GM18499 (cell line): ENCODE measurements at regions not wholly inside any gene's neighbourhood (a gene's known extent, or its start where the extent isn't known, plus 50 kb on each side); places are given as distances from the start of the nearest gene placed in this dataset.
"Not testable (repeated sequence)": the region's sequence is repeated elsewhere in the genome, so short reads cannot be mapped to it uniquely, and the experiment has no call there.

ENCODE experiments used
- ATAC-seq: cut with Tn5 transposase; IDR thresholded peaks from one replicate; pipeline ENCODE4 v1.9.1; 2021; ENCODE audit warnings: moderate number of reproducible peaks; ENCODE audit not compliant: insufficient read depth, unreplicated experiment

DNA sequence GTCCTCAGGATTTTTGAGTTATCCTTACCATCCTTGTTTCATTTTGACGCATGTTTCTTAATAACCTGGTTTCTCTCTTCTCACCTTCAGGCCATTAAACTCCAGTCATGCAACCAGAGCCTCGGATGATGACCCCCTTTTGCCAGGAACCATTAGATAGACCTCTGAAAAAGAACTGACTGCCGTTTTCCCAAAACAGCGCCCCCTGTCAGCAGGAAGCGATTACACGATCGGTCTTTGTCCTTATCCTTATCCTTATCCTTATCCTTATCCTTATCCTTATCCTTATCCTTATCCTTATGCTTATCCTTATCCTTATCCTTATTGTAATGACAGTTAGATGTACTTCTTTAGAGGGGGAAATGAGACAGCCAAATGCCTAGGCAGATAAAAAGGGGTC, 148.4 kb upstream of the ITM2A start:
- ATAC-seq: no peak

DNA sequence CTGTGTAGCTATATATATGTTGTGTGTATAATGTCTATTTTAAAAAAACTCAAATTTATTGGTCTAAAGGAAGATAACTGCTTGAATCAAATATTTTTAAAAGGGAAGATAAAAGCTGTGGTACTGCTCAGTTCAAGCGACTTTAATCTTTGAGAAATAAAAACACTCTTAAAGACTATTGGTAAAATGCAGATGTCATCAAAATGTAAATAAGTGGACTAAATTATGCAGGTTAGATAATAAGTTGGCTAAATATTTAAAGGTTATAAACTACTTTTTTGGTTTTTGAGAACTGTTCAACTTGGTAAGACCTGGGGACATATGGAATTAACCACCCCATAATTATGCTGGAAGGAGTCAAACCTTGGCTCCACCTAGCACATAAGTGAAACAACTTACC, 144.7 kb upstream of the ITM2A start:
- ATAC-seq: no peak

DNA sequence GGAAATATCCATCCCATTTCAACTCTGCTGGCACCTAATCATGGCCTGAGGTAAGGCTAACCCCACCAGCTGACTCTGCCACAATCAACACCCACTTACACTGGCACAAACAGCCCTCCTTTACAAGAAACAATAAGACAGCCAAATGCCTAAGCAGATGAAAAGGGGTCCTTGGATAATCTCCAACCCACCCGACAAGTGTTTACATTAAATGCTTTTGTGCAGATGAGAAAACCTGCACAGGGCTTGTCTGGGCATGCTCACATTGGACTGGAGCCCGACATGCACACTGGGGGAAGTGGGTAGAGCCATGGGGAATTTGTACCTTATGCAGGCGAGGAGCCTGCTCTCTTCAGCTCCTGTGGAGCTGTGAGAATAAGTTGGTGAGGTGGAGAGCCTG, 138.9 kb upstream of the ITM2A start:
- ATAC-seq: no peak

DNA sequence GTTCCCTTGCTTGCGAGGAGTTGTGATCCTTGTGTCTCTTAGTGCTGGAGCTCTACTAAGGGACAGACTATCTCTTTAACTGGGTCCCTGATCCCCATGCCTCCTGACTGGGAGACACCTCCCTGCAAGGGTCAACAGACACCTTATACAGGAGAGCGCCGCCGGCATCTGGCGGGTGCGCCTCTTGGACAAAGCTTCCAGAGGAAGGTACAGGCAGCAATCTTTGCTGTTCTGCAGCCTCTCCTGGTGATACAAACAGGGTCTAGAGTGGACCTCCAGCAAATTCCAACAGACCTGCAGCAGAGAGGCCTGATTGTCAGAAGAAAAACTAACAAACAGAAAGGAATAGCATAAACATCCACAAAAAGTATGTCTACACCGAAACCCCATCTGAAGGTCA, 115.6 kb upstream of the ITM2A start:
- ATAC-seq: no peak

DNA sequence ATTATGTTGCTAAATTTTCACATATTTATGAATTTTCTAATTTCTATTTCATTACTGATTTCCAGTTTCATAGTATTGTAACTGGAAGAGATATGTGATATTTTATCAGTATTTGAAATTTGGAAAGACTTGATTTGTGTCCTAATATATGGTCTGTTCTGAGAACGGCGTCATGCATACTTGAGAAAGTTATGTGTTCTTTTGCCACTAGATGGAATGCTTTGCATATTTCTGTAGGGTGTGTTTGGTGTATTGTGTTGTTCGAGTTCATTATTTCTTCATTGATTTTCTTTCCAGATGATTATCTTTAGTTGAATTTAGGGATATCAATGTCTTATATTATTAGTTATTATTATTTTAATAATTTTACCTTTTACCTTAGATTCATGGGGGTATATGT, 110.6 kb upstream of the ITM2A start:
- ATAC-seq: no peak

DNA sequence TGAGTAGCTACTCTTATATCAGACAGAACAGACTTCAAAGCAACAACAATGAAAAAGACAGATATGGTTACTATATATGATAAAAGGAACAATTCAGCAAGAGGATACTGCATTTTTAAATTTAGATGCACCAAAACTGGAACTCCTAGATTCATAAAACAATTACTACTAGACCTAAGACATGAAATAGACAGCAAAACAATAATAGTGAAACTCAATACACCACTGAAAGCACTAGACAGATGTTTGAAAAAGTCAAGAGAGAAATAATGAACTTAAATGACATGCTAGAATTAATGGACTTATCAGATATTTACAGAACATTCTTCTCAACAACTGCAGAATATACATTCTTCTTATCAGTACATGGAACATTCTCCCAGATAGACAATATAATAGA, 99.5 kb upstream of the ITM2A start:
- no peak for ATAC-seq

DNA sequence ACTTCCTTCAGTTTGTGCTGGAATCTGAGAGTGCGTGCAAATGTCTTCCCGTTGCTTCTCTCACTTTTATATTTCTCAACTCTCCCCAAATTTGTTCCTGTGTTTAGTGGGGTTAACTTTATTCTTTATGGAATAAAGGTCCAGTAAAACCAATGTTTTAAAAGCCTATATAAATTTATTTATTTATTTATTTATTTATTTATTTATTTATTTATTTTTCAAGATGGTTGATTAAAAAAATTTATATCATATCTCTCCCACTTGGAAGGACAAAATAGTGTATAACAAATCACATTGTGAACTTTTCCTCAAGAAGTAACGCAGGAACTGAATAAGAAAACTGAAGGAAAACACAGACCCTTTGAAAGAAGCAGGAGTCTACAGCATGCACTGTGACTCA, 95.3 kb upstream of the ITM2A start:
- ATAC-seq: no peak

DNA sequence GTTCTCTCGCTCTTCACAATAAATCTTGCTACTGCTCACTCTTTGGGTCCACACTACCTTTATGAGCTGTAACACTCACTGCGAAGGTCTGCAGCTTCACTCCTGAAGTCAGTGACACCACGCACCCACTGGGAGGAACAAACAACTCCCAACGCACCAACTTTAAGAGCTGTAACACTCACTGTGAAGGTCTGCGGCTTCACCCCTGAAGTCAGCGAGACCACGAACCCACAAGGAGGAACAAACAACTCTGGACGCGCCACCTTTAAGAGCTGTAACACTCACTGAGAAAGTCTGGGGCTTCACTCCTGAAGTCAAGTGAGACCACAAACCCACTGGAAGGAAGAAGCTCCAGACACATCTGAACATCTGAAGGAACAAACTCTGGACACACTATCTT, 89.5 kb upstream of the ITM2A start:
- ATAC-seq: not testable (repeated sequence)

DNA sequence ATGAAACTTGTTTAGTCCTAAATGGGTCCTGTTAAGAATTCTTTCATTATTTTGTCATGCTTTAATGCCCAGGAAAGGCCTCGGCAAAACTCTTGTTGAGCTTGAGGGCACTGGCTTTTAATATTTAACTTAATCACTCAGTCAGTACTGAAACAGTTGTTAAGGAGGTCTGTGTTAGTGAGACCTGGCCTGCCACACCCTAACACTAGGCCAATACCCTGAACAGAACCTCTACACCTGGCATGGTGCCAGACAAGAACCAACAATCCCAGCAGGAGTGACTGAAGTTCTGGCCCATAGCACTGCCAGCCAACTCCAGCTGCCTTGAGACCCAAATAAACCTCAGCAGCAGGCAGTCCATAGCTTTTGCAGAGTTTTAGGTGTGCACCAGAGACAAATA, 85.7 kb upstream of the ITM2A start:
- ATAC-seq: no peak

DNA sequence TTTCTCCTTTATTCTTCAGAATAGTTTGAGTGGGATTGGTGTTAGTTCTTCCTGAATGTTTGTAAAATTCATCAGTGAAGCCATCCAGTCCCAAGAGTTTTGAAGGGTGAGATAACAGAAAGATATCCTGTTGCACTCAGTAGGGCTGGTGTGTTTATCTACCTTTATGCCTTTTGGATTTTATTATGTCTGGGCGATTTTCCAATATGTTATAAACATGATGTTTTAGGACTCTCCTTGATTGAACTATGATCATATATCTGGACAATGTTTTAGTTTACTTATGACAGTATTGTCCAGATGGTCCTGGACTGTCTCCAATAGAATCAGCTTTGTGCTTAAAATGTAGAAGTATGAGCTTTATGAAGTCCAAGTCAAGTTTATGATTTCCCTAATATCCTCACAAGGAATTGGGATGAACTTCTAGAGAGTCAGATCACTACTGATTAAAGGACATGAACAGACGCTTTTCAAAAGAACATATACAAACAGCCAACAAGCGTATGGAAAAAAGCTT, 77.6 kb upstream of the ITM2A start:
- no peak for ATAC-seq

DNA sequence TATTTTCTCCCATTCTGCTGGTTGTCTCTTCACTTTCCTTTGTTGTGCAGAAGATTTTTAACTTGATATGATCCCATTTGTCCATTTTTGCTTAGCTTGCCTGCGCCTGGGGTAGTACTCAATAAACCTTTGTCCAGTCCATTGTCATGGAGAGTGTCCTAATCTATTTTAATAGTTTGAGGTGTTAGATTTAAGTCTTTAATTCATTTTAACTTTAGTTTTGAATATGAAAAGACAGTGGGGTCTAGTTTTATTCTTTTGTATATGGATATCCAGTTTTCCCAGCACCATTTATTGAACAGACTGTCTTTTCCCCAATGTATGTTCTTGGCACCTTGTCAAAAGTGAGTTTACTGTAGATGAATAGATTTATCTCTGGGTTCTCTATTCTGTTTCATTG, 76.0 kb upstream of the ITM2A start:
- no peak for ATAC-seq

DNA sequence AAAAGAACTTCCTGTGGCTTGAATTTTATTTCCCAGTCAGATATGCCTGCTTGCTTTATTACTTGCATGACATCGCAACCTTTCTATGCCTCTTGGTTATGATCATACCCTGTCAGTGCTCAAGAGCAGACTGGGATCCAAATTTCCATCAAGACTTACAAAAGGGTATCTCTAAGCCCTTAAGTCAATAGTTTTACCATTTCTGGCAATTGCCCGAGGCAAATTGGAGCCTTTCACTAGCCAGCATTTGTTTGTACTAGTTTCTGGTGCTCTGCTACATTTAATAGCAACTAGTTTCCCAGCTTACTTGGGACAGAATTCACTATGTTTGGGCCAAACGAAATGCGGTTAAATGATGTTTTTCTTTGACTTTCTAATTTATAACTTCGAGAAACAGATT, 73.2 kb upstream of the ITM2A start:
- no peak for ATAC-seq
